Sigmoid colon (tissue), 6 donors: ENCODE measurements at regions not wholly inside any gene's neighbourhood (a gene's known extent, or its start where the extent isn't known, plus 50 kb on each side); places are given as distances from the start of the nearest gene placed in this dataset.
A peak's percentile ranks its signal among the peaks of the same experiment; 100 is the strongest.

ENCODE experiments used
- DNase-seq: peaks from one replicate; pipeline ENCODE4 v3.0.0-alpha.2; 2019
- H3K27ac ChIP-seq, 4 donors: fragments of 200-600 bp; sonication (generic); one replicate each; pipeline ENCODE4 v1.5.1; 2016 to 2019; ENCODE audit warnings: mild to moderate bottlenecking in 1 of 4
- H3K27me3 ChIP-seq, 3 donors: fragments of 200-600 bp; sonication (generic); one replicate each; pipeline ENCODE4 v1.5.1; 2019; ENCODE audit warnings: mild to moderate bottlenecking in 1 of 3
- H3K36me3 ChIP-seq, 4 donors: fragments of 200-600 bp; sonication (generic); one replicate each; pipeline ENCODE4 v1.5.1; 2016 to 2019
- H3K4me1 ChIP-seq, 4 donors: fragments of 200-600 bp; sonication (generic); one replicate each; pipeline ENCODE4 v1.5.1; 2017 to 2019
- H3K4me3 ChIP-seq, 4 donors: fragments of 200-600 bp; sonication (generic); one replicate each; pipeline ENCODE4 v1.5.1; 2017 to 2019; ENCODE audit warnings: mild to moderate bottlenecking in 2 of 4, moderate library complexity in 1 of 4
- H3K9me3 ChIP-seq, 4 donors: fragments of 200-600 bp in 3 of 4; sonication (generic) in 3 of 4; one replicate each; pipeline versions ENCODE4 v1.5.1 to v1.6.1; 2013 to 2019
- EP300 ChIP-seq, 4 donors: sonication (generic); formaldehyde crosslinking; IDR thresholded peaks; one replicate each; pipeline ENCODE4 v1.6.1; 2017; ENCODE audit warnings: antibody characterized with exemption in 4 of 4
- POLR2A ChIP-seq, 2 donors: fragments of 450-650 bp; IDR thresholded peaks; one replicate each; pipeline ENCODE4 v1.6.1; 2016; ENCODE audit warnings: antibody characterized with exemption in 2 of 2, mild to moderate bottlenecking in 2 of 2, moderate library complexity in 2 of 2
- POLR2AphosphoS5 ChIP-seq, 4 donors: sonication (generic); formaldehyde crosslinking; IDR thresholded peaks; one replicate each; pipeline ENCODE4 v1.6.1; 2017; ENCODE audit warnings: antibody characterized with exemption in 4 of 4
- WGBS, 2 donors: extraction: QIAGEN DNeasy Blood & Tissue Kit; methylation state at CpG; one replicate each; pipeline ENCODE4 v1.1.7; 2013; 5-methylcytosine and 5-hydroxymethylcytosine counted together
- intact Hi-C: fragments of 100-400 bp; cut with DNase I; formaldehyde crosslinking; loops from one replicate; pipeline ENCODE4 v1.15.1; 2023
- TF ChIP-seq, protein P1 (sequence below), 4 experiments: fragments of 450-650 bp in 3 of 4; fragments of 200-600 bp in 1 of 4; IDR thresholded peaks; one replicate each; pipeline ENCODE4 v1.5.1; 2016 to 2019; ENCODE audit warnings: antibody characterized with exemption in 4 of 4, mild to moderate bottlenecking in 3 of 4, moderate library complexity in 2 of 4
- donor health status: healthy with polysubstance abuse.
- donor health status: healthy.

DNA sequence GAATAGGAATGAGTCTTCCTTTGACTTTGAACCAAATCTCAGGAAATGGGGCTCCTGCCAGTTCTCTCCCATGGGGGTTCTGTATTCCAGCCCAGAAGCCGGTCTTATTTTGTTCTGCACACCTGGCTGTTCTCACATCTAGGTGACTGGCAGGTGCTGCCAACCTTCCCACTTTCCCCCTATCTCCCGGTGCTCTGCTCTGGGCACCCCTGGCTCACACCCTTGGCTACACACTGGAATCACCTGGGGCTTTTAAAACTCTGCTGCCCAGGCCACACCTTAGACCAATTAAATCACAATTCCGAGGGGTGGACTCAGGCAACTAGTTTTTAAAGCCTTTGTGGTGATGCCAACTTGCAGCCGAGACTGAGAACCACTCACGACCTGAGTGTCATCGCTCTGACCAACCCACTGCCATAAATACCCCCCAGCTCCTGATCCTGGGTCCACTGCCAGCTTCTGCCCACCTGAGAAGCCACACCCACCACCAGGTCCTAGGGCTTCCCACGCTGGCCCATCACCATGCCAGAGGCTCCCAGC, 69.2 kb downstream of the KCNF1 start:
- no peak overlapping the region for H3K4me3 ChIP-seq
- no peaks in the 10 kb centered on the region for H3K9me3 ChIP-seq
- DNase-seq: no peak
- no peaks in the 10 kb centered on the region for H3K36me3 ChIP-seq
- peaks cover 0 to 18% (median 0%) of the 10 kb centered on the region in 3 donors for H3K27me3 ChIP-seq
- intact Hi-C loops: no loop called here
- WGBS, 2 donors: 29 to 66% methylated on average over 7 of the region's 7 CpGs
- TF ChIP-seq POLR2AphosphoS5 (IDR thresholded peaks at IDR 0.05) (no peak), POLR2A (IDR thresholded peaks at IDR 0.05) (no peak), EP300 (IDR thresholded peaks at IDR 0.05) (no peak)
- TF ChIP-seq, protein P1, sequence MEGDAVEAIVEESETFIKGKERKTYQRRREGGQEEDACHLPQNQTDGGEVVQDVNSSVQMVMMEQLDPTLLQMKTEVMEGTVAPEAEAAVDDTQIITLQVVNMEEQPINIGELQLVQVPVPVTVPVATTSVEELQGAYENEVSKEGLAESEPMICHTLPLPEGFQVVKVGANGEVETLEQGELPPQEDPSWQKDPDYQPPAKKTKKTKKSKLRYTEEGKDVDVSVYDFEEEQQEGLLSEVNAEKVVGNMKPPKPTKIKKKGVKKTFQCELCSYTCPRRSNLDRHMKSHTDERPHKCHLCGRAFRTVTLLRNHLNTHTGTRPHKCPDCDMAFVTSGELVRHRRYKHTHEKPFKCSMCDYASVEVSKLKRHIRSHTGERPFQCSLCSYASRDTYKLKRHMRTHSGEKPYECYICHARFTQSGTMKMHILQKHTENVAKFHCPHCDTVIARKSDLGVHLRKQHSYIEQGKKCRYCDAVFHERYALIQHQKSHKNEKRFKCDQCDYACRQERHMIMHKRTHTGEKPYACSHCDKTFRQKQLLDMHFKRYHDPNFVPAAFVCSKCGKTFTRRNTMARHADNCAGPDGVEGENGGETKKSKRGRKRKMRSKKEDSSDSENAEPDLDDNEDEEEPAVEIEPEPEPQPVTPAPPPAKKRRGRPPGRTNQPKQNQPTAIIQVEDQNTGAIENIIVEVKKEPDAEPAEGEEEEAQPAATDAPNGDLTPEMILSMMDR (IDR thresholded peaks at IDR 0.05): no peak
- no peak overlapping the region for H3K27ac ChIP-seq
- no peaks in the 10 kb centered on the region for H3K4me1 ChIP-seq

DNA sequence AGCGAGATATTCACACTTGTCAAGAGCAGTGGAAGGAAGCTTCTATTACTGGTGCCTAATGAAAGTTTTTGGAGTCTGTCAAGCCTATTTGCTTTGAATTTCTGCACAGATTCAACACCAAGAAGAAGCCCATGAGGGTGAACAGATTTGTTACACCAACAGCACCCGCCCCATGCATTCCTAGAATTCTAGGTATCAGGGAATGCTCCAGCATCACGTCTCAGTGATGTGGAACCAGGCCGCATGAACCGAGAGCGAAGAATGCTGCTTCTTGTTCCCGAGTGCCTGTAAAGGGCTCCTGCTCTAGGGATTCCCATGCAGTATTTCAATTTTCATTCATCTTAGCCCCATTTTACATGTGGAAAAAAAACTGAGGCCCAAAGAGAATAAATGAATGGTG, 69.7 kb downstream of the KCNF1 start:
- no peaks in the 10 kb centered on the region for H3K9me3 ChIP-seq
- H3K27me3 ChIP-seq: peaks cover 0 to 18% (median 0%) of the 10 kb centered on the region in 3 donors
- no peak overlapping the region for H3K4me3 ChIP-seq
- intact Hi-C loops: no loop called here
- TF ChIP-seq EP300 (IDR thresholded peaks at IDR 0.05) (no peak), POLR2AphosphoS5 (IDR thresholded peaks at IDR 0.05) (no peak), POLR2A (IDR thresholded peaks at IDR 0.05) (no peak)
- H3K36me3 ChIP-seq: no peaks in the 10 kb centered on the region
- H3K27ac ChIP-seq: no peak overlapping the region
- WGBS, 2 donors: 85 to 90% methylated on average over 7 of the region's 7 CpGs
- H3K4me1 ChIP-seq: no peaks in the 10 kb centered on the region
- no peak for DNase-seq

DNA sequence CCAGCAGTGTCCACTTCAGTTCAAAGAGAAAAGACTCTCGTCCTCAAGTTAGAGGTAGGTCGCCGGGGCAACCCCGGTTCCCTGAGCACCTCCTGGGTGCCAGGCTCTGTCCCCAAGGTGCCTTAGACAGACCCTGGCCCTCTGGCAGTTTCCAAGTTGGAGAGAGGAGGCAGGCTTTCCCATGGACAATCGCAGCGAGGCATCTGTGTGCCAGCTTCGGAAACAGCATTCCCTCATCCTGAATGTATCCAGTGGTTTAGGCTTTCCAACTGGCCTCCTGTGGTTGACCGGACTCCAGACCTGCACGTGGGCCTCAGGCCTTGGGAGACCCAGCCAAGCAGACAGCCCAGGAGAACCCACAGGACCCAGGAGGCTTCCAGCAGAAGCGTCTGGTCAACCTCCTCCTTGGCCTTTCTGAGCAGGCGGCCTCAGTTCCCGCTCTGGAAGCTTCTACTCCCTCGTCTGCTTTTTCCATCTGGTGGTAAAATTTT, 70.3 kb downstream of the KCNF1 start:
- WGBS, 2 donors: 91 to 95% methylated on average over 13 of the region's 13 CpGs
- no peaks in the 10 kb centered on the region for H3K4me1 ChIP-seq
- H3K36me3 ChIP-seq: no peaks in the 10 kb centered on the region
- intact Hi-C loops: no loop called here
- peaks cover 0 to 18% (median 0%) of the 10 kb centered on the region in 3 donors for H3K27me3 ChIP-seq
- no peaks in the 10 kb centered on the region for H3K9me3 ChIP-seq
- TF ChIP-seq POLR2A (IDR thresholded peaks at IDR 0.05): no peak
- no peak for TF ChIP-seq EP300 (IDR thresholded peaks at IDR 0.05)
- TF ChIP-seq, protein P1 (IDR thresholded peaks at IDR 0.05): no peak
- TF ChIP-seq POLR2AphosphoS5 (IDR thresholded peaks at IDR 0.05): no peak
- no peak for DNase-seq
- no peak overlapping the region for H3K27ac ChIP-seq
- no peak overlapping the region for H3K4me3 ChIP-seq

DNA sequence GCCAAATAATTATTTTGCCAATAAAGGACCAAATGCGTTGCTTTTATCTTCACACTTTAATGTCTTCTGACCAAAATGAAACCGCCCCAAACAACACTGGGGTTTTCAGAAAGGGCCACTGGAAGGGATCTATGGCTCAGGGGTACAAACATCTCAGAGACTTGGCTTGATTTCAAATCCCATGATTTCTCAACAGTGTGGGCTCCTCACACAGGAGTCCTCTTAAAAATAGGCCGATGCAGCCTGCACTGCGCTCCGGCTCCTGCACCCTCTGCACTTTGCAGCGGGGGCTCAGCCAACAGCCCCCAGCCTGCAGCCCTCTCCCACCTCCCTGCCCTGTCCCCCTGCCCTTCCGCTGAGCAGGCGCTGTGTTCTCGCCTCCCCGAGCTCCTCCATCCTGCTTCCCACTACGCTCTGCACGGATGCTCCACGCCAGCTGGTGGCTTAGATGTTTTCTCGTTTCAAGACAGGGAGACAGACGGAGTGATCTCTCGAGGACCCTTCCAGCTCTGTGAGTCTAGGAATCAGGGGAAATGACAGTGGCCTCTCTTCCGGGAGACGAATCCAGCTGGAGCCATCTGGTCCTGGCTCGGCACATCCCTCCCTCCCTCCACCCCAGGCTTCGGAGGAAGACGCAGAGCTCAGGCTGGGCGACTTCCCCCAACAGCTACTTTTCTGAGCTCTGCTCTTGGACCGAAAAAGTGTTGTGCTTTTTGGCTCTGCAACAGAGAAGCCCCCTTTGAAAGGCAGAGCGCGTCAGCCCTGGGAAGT, 71.4 kb downstream of the KCNF1 start:
- Histone ChIP-seq H3K36me3 (no peaks in the 10 kb centered on the region), H3K27me3 (peaks cover 0 to 18% (median 0%) of the 10 kb centered on the region in 3 donors), H3K4me1 (no peaks in the 10 kb centered on the region), H3K4me3 (peak overlapping the region in 1 of 4 donors; percentile 13), H3K27ac (peak overlapping the region in 3 of 4 donors; percentile 23 to 39 (median 30)), H3K9me3 (no peaks in the 10 kb centered on the region)
- peak; percentile 80 for DNase-seq
- WGBS, 2 donors: 71 to 82% methylated on average over 25 of the region's 25 CpGs
- intact Hi-C loops: no loop called here
- TF ChIP-seq, protein P1 (IDR thresholded peaks at IDR 0.05): no peak
- TF ChIP-seq POLR2AphosphoS5 (IDR thresholded peaks at IDR 0.05): peak in 2 of 4 donors; percentile 14 to 31

DNA sequence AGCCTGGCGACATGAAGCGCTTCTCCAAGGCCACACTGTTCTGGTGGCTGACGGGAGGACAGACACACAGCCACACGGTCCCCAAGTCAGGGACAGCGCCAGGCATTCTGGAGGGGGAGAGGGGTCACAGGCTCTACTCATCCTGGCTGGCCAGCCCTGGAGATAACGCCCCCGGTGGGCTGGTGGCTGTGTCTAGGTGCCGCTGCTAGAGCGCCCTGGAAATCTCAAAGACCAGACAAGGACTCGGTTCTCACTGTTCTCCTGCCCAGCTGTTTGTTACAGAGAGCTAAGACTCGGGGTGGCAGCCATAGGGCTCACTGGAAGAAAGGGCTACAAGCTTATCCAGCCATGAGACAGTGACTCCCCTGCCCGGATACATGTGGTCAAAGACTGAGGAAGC, 72.0 kb downstream of the KCNF1 start:
- TF ChIP-seq EP300 (IDR thresholded peaks at IDR 0.05) (no peak), POLR2A (IDR thresholded peaks at IDR 0.05) (no peak), POLR2AphosphoS5 (IDR thresholded peaks at IDR 0.05) (no peak)
- TF ChIP-seq, protein P1 (IDR thresholded peaks at IDR 0.05): no peak
- no peaks in the 10 kb centered on the region for H3K36me3 ChIP-seq
- no peaks in the 10 kb centered on the region for H3K4me1 ChIP-seq
- WGBS, 2 donors: 75 to 81% methylated on average over 12 of the region's 12 CpGs
- H3K4me3 ChIP-seq: peak overlapping the region in 1 of 4 donors; percentile 13
- peaks cover 0 to 18% (median 0%) of the 10 kb centered on the region in 3 donors for H3K27me3 ChIP-seq
- intact Hi-C loops: no loop called here
- H3K9me3 ChIP-seq: no peaks in the 10 kb centered on the region
- DNase-seq: no peak
- peak overlapping the region in 2 of 4 donors; percentile 11 to 39 for H3K27ac ChIP-seq
